Adrenal gland (tissue), 9 donors: ENCODE measurements at regions not wholly inside any gene's neighbourhood (a gene's known extent, or its start where the extent isn't known, plus 50 kb on each side); places are given as distances from the start of the nearest gene placed in this dataset.
"Not testable (repeated sequence)": the region's sequence is repeated elsewhere in the genome, so short reads cannot be mapped to it uniquely, and the experiment has no call there.

Experiments
- DNase-seq, 7 donors: peaks; one replicate each; pipeline ENCODE4 v3.0.0-alpha.2; 2019 to 2020
- H3K27ac ChIP-seq, 5 donors: fragments of 200-600 bp; sonication (generic) in 4 of 5; 1 replicate in 3 of 5; 2 replicates in 2 of 5; pipeline versions ENCODE4 v1.5.1 to v1.8.0; 2016 to 2020; ENCODE audit warnings: mild to moderate bottlenecking in 1 of 5
- H3K27me3 ChIP-seq: fragments of 200-600 bp; 2 replicates; pipeline ENCODE4 v1.8.0; 2021
- H3K36me3 ChIP-seq, 2 donors: fragments of 200-600 bp; replicated peaks in 1 of 2; 1 replicate in 1 of 2; 2 replicates in 1 of 2; pipeline versions ENCODE4 v1.5.1 to v1.8.0; 2018 to 2022
- H3K4me1 ChIP-seq, 2 donors: fragments of 200-600 bp; replicated peaks in 1 of 2; 1 replicate in 1 of 2; 2 replicates in 1 of 2; pipeline versions ENCODE4 v1.5.1 to v1.8.0; 2018 to 2021
- H3K4me3 ChIP-seq, 4 donors: fragments of 200-600 bp; sonication (generic) in 3 of 4; one replicate each; pipeline ENCODE4 v1.5.1; 2016 to 2018
- H3K9me3 ChIP-seq, 3 donors: fragments of 200-600 bp; sonication (generic) in 1 of 3; replicated peaks in 1 of 3; 1 replicate in 2 of 3; 2 replicates in 1 of 3; pipeline versions ENCODE4 v1.5.1 to v1.8.0; 2016 to 2021
- POLR2A ChIP-seq, 2 donors: fragments of 450-650 bp; IDR thresholded peaks; one replicate each; pipeline ENCODE4 v1.6.1; 2017; ENCODE audit warnings: antibody characterized with exemption in 2 of 2, mild to moderate bottlenecking in 2 of 2, moderate library complexity in 1 of 2
- WGBS, 4 donors: extraction: QIAGEN DNeasy Blood & Tissue Kit in 2 of 4; methylation state at CpG; one replicate each; pipeline versions ENCODE4 v1.1.5 to v1.1.7; 2013 to 2017; 5-methylcytosine and 5-hydroxymethylcytosine counted together
- intact Hi-C, 2 donors: fragments of 100-400 bp; cut with DNase I; formaldehyde crosslinking; loops; one replicate each; pipeline versions ENCODE4 v1.14.1 to v1.15.0; 2022 to 2023
- donor health status: healthy with polysubstance abuse.
- donor health status: Bipolar disorder and iron deficiency.
- donor health status: DM: yes; HTN: yes; CAD: no.
- donor health status: DM: no; HTN: no; CAD: no.
- donor health status: DM: no; HTN: no; CAD: no.

DNA sequence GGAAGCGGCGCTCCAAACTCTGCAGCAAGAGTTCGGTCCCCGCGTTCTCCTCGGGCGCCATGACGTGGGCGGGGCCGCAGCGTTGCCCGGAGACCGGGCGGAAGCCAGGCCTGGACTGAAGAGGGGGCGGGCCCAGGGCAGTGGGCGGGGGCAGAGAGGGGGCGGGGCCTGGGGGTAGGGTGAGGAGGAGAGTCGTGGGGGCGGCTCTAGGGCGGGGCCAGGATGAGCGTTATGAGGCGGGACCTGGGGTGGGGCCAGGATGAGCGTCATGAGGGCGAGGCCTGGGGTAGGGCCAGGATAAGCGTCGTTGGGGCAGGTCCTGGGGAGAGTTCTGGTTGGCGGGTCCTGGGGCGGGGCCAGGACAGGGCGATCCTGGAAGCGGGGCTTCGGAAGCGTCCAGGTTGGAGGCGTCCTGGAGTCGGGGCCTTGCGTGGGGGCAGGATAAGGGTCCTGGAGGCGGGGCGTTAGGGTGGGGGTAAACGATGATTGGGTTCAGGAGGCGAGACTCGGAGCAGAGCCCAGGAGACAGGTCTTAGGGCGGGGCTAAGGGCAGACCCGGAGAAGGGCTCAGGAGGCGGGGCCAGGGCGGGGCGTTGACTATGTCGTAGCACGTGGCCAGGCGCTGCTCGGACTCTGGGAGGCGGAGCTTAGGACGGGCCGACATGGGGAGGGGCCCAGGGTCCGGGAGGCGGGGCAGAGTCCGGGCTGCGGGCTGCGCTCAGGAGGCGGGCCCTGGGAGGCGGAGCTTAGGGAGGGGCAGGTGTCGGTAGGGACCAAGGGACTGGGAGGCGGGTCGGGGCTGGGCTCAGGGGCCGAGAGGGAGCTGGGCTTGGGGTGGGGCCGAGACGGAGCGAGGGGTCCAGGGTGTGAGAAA, 131.1 kb upstream of the ALDH3B2 start:
- peak overlapping the region; percentile 30 to 94 (median 74) for H3K27ac ChIP-seq
- peak; percentile 99 to 100 (median 99) for DNase-seq
- 1 to 2% (median 1%) methylated on average over 16 to 63 of the region's 66 CpGs for WGBS, 4 donors
- H3K4me1 ChIP-seq, H3K36me3 ChIP-seq, H3K27me3 ChIP-seq, H3K9me3 ChIP-seq: not testable (repeated sequence)
- peak in 1 of 2 donors; percentile 20 for TF ChIP-seq POLR2A (IDR thresholded peaks at IDR 0.05)
- intact Hi-C loops = loop anchor here in 1 of 2 donors (10.0 kb wide), 1 partner anchor 171 kb away; the partner anchor contains the start of gene TBX10
- peak overlapping the region in 3 of 4 donors; percentile 33 to 89 (median 42) for H3K4me3 ChIP-seq

DNA sequence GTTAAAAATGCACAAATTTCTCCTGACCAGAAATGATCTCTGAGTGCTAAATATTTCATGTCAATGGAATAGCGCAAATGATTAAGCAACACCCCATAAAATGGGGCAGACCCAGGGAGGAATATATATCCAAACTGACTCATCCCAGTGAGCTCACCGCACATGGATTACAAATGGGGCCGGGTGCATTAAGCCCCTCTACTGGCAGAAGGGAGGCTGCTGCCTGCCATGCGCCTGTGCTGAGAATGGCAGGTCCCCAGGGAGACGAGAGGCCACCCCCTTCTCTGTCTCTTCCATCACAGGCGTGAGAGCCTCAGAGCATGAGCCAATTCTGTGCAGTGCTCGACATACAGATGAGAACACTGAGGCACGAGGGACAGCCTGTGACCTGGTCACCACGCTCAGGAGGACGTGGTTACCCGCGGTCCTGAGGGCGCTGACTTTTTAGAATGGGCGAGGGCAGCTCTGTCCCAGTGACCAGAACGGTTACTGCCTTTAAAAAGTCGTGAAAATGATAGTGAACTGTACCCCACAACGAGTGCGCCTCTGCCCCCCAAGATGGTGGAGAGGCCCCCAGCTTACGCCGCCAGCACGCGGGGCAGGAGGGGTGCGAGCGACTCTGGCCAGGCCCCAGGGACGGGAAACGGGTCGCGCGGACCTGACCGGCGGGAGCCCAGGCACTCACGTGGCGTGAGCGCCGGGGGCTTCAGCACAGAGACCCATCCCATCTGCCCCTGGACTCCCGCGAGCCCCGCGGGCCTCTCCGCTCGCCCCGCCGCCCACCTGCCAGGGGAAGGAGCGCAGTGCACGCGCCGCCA, 130.2 kb upstream of the ALDH3B2 start:
- 2 to 20% (median 5%) methylated on average over 1 to 47 of the region's 47 CpGs for WGBS, 4 donors
- not testable (repeated sequence) for H3K4me1 ChIP-seq, H3K36me3 ChIP-seq, H3K27me3 ChIP-seq, H3K9me3 ChIP-seq
- peak in 6 of 7 donors; percentile 29 to 64 (median 32) for DNase-seq
- Histone ChIP-seq H3K27ac (peak overlapping the region in 2 of 5 donors; percentile 52 to 94), H3K4me3 (peak overlapping the region in 3 of 4 donors; percentile 33 to 89 (median 42))
- intact Hi-C loops = loop anchor here in 1 of 2 donors (10.0 kb wide), 1 partner anchor 170 kb away; the partner anchor contains the start of gene TBX10

- H3K36me3 ChIP-seq, H3K4me3 ChIP-seq, H3K27me3 ChIP-seq, DNase-seq, H3K9me3 ChIP-seq, H3K27ac ChIP-seq, H3K4me1 ChIP-seq: not testable (repeated sequence)
- WGBS, 4 donors = 73 to 83% (median 75%) methylated on average over 4 of the region's 4 CpGs
- intact Hi-C loops = loop anchor here in 1 of 2 donors (10.0 kb wide), 1 partner anchor 169 kb away; the partner anchor contains the start of gene TBX10
These were observed 129.1 kb upstream of the ALDH3B2 start for GRCh38 chr11:67803519-67803918.

DNA sequence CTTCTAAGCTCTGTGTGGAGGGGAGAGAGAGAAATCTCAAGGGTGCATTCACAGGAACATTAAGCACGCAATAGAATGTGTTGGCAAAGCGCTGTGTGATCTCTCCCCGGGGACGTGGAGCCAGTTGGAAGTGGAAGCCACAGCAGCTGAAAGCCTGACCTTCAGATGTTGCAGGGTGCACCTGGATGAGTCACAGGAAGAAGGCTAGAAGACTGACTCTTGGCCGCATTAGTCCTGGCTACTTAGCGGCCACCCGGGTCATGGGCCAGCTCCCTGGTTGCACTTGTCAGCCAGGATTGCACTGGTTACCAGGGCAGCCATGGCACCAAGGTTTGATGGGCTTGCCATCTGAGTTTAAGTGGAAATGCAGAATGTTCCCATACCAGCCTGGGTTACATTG, 128.6 kb upstream of the ALDH3B2 start:
- not testable (repeated sequence) for DNase-seq, H3K36me3 ChIP-seq, H3K27me3 ChIP-seq, H3K9me3 ChIP-seq, H3K4me1 ChIP-seq, H3K4me3 ChIP-seq, H3K27ac ChIP-seq
- 47 to 63% (median 55%) methylated on average over 5 to 7 of the region's 7 CpGs for WGBS, 4 donors
- intact Hi-C loops = loop anchor here in 1 of 2 donors (10.0 kb wide), 1 partner anchor 168 kb away; the partner anchor contains the start of gene TBX10

- WGBS, 4 donors = 87 to 94% (median 93%) methylated on average over 3 to 4 of the region's 4 CpGs
- H3K9me3 ChIP-seq, H3K27me3 ChIP-seq, H3K27ac ChIP-seq, H3K4me1 ChIP-seq, DNase-seq, H3K4me3 ChIP-seq, H3K36me3 ChIP-seq: not testable (repeated sequence)
- intact Hi-C loops = loop anchor here in 1 of 2 donors (10.0 kb wide), 1 partner anchor 168 kb away; the partner anchor contains the start of gene TBX10
These were observed 128.2 kb upstream of the ALDH3B2 start for GRCh38 chr11:67802623-67803022.

DNA sequence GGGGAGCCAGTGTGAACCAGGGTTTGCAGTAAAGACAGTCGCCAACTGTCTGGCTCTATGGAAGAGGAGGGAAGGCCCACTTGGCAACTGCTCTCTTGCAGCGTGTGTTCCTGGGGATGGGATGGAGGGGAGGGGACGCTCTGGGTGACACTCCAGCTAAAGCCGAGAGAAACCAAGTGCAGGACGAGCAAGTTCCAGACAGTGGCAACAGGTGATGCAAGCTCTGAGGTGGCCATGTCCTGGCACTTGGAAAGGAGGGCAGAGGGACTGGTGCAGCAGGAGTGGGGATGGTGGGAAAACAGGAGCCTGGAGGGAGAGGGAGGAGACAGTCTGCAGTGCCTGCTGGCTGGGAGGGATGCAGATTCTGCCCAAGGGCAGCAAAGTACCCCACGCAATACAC, 127.0 kb upstream of the ALDH3B2 start:
- DNase-seq, H3K4me1 ChIP-seq, H3K27ac ChIP-seq, H3K36me3 ChIP-seq, H3K4me3 ChIP-seq, H3K27me3 ChIP-seq, H3K9me3 ChIP-seq: not testable (repeated sequence)
- WGBS, 4 donors = 71 to 89% (median 87%) methylated on average over 6 of the region's 6 CpGs
- intact Hi-C loops = loop anchor here in 1 of 2 donors (10.0 kb wide), 1 partner anchor 167 kb away; the partner anchor contains the start of gene TBX10

DNA sequence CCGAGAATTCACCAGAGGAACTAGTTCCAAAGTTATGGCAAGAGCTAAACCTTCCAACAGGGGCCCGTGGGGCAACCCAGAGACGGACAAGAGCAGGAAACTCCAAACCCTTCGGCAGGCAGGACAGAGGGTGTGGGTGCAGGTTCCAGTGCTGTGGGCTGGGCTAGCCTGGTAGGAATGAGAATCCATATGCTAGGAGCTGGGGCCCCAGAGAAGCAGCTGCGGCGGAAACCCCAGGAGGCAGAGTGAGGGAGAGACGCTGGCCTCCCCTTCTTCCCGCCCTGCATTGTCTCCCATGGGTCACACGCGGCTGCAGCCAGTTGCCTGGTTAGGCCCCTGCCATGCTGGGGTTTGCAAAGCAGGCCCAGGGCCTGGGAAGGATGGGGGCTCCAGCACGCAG, 126.2 kb upstream of the ALDH3B2 start:
- not testable (repeated sequence) for H3K4me1 ChIP-seq, DNase-seq

More for the DNA sequence above, 126.2 kb upstream of the ALDH3B2 start:
- H3K36me3 ChIP-seq, H3K27ac ChIP-seq, H3K9me3 ChIP-seq, H3K27me3 ChIP-seq, H3K4me3 ChIP-seq: not testable (repeated sequence)
- WGBS, 4 donors = 77 to 84% (median 79%) methylated on average over 8 to 11 of the region's 11 CpGs
- intact Hi-C loops = loop anchor here in 1 of 2 donors (10.0 kb wide), 1 partner anchor 166 kb away; the partner anchor contains the start of gene TBX10
